NCI-H2081 (cell line): ENCODE measurements at regions not wholly inside any gene's neighbourhood (a gene's known extent, or its start where the extent isn't known, plus 50 kb on each side); places are given as distances from the start of the nearest gene placed in this dataset.

ENCODE experiments used
- DNase-seq, 2 experiments: peaks; one replicate each; lab custom pipeline; 2025; lab: John Stamatoyannopoulos, UW

GRCh38 chr3:190252080-190252479 lies 70.2 kb downstream of the CLDN1 start:
- DNase-seq, result no peak

DNA sequence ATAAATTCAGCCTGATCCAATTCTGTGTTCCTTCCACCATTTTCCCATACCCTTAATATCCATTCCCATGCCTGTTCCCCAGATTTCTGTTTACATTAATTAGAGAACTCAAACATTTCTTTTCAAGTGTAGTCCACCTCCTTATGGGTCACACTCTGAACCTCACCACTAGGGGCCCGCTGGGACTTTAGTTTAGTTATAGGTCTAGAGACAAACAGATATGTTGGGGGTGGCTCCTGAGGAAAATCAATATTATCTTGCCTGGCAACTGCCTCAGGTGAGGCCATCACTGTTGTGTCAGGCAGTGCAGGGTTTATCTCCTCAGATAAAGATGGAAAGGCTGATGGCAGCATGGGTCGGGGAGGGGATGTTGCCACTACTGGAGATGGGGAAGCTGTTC lies 72.8 kb downstream of the CLDN1 start:
- no peak for DNase-seq

DNA sequence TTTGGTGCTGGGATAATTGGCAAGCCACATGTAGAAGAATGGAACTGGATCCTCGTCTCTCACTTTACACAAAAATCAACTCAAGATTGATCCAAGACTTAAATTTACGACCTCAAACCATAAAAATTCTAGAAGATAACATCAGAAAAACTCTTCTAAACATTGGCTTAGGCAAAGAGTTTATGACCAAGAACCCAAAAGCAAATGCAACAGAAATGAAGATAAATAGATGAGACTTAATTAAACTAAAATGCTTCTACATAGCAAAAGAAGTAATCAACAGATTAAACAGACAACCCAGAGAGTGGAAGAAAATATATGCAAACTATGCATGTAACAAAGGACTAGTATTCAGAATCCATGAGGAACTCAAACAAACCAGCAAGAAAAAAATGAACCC lies 80.1 kb downstream of the CLDN1 start:
- DNase-seq, result no peak

- no peak for DNase-seq
Observed at GRCh38 chr3:190239325-190239724, 82.9 kb downstream of the CLDN1 start.

- DNase-seq, result no peak
Observed at GRCh38 chr3:190238871-190239270, 83.4 kb downstream of the CLDN1 start.

GRCh38 chr3:190234621-190235020 lies 87.6 kb downstream of the CLDN1 start:
- no peak for DNase-seq

DNA sequence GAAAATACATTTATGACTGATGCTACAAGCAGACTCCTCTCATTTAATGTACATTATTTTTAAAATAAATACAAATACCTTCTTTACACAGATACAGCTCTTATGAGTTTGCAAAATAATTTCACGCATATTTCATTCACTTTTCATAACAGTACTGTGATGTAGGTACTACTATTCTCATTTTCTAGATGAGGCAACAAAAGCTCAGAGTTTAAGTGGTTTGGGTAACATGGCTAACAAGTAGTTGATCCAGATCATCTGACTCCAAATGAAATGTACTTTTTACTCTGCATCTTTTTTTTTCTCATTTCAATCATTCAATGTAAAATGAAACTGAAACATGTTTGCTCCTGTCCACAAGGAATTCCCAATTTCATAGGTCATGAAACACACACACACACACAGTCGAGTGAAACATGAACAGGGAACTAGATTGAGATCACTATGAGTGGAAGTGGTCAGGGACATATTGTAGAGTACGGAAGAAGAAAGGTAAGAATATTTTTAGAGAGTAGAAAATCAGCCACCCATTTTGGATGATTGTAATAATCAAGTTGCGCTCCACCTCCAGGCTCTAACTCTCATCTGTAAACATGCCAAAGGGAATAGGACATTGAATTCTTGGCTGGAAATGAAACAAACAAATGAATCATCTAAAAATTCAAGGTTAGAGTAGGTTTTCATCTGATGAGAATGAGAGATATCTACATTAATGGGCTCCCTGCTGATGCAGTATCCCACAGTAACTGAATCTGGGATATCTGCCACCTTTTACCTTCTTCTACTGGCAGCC lies 92.4 kb downstream of the CLDN1 start:
- no peak for DNase-seq

GRCh38 chr3:190227064-190227463 lies 95.2 kb downstream of the CLDN1 start:
- DNase-seq, result no peak

- peak; percentile 16 to 41 for DNase-seq
Observed at GRCh38 chr3:190224863-190225692, 97.2 kb downstream of the CLDN1 start.

- no peak for DNase-seq
Observed at GRCh38 chr3:190224456-190224855, 97.8 kb downstream of the CLDN1 start.

- no peak for DNase-seq
Observed at GRCh38 chr3:190222916-190223315, 99.3 kb downstream of the CLDN1 start.

- no peak for DNase-seq
Observed at GRCh38 chr3:190222360-190222759, 99.9 kb downstream of the CLDN1 start.

- DNase-seq, result no peak
Observed at GRCh38 chr3:190220362-190220761, 99.7 kb upstream of the P3H2 start.

DNA sequence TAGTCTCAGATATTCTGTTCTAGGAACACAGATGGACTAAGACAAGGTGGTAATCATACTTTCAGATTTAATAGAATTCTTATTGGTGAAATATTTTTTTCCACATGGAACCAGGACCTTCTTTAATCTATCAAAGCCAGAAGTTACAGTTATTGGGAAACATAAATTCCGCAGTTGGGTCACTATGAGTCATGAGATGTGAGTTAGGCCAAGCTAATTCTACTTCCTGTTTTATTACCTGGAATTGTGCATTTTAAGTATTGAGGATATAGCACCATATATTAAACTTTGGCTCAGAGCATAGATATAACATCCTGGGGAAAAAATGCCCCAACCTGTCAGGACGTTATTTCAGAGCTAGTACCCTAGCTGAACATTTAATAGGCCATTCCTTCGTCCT lies 96.4 kb upstream of the P3H2 start:
- DNase-seq, result no peak

DNA sequence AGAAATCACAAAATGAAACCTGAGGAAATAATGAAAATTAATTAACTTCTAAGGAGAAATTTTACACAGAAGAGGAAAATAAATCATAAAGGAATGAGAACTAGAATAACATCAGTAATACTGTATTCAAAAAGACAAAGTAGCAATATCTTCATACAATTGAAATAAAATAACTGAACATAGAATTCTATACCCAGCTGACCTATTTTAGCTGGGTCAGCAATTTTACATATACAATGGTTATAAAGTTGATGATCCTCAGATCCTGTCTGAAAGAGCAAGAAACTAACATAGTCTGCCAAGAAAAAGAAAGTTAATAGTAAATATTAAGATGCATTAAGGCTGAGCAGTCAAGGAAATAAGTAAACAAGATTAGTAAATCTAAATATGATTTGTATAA lies 93.0 kb upstream of the P3H2 start:
- no peak for DNase-seq

GRCh38 chr3:190210608-190211007 lies 89.9 kb upstream of the P3H2 start:
- no peak for DNase-seq

DNA sequence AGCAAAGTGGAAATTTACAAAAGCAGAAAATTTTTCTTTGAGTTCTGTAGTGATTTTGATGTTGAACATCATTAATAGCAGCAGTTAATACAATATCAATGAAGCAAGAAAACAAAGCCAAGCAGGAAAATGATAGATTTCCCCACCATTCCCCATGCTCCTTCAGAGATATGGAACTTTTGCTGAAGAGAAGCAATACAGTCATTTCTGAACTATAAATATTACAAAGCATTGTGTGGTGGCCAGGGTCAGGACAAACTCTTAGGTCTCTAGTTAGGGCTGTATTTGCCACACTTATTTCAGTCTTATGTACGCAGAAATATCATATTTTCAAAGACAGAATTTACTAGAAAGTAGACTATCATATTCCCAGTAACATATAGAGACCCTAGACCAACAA lies 88.8 kb upstream of the P3H2 start:
- no peak for DNase-seq

- DNase-seq, result no peak
Observed at GRCh38 chr3:190208196-190208595, 87.5 kb upstream of the P3H2 start.

- DNase-seq, result no peak
Observed at GRCh38 chr3:190205739-190206138, 85.0 kb upstream of the P3H2 start.

DNA sequence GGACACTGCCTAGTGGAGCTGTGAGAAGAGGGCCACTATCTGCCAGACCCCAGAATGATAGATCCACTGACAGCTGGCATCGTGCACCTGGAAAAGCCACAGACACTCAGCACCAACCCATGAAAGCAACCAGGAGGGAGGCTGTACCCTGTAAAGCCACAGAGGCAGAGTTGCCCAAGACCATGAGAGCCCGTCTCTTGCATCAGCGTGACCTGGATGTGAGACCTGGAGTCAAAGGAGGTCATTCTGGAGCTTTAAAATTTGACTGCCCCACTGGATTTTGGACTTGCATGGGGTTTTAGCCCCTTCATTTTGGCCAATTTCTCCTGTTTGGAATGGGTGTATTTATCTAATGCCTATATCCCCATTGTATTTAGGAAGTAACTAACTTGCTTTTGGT lies 83.5 kb upstream of the P3H2 start:
- DNase-seq, result no peak

- DNase-seq, result no peak
Observed at GRCh38 chr3:190197346-190197763, 76.7 kb upstream of the P3H2 start.

GRCh38 chr3:190194506-190194905 lies 73.8 kb upstream of the P3H2 start:
- no peak for DNase-seq

DNA sequence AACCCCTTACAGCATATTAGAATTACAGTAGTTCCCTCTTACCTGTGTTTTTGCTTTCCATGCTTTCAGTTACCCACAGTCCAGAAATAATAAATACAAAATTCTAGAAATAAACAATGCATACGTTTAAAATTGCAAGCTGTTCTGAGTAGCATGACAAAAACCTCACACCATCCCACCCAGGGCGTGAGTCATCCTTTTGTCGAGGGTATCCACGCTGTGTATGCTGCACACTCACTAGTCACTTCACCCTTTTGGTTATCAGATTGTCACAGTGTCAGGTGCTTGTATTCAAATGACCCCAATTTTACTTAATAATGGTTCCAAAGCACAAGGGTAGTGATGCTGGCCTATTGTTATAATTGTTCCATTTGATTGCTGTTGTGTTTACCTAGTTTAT lies 72.5 kb upstream of the P3H2 start:
- no peak for DNase-seq
